ENCODE measurements at regions not wholly inside any gene's neighbourhood (a gene's known extent, or its start where the extent isn't known, plus 50 kb on each side); places are given as distances from the start of the nearest gene placed in this dataset.

GRCh38 chr2:144133936-144134665, 385.8 kb downstream of the ZEB2 start:
- TF ChIP-seq CTCF (IDR thresholded peaks at IDR 0.05; ENCODE audit: insufficient read depth, low read length, poor library complexity, severe bottlenecking), result no peak
- no peaks in the 10 kb centered on the region for H3K27me3 ChIP-seq (ENCODE audit: control insufficient read depth, insufficient read depth, low read length)

GRCh38 chr2:144132357-144132756, 387.6 kb downstream of the ZEB2 start:
- Histone ChIP-seq H3K4me3 (ENCODE audit: low read depth, low read length) (no peak overlapping the region), H3K36me3 (ENCODE audit: control insufficient read depth, insufficient read depth, low read length) (no peaks in the 10 kb centered on the region), H3K27me3 (ENCODE audit: control insufficient read depth, insufficient read depth, low read length) (no peaks in the 10 kb centered on the region)
- TF ChIP-seq CTCF (IDR thresholded peaks at IDR 0.05; ENCODE audit: insufficient read depth, low read length, poor library complexity, severe bottlenecking), result no peak
- DNase-seq (ENCODE audit: low read depth), result no peak

More at GRCh38 chr2:144133936-144134665, 385.8 kb downstream of the ZEB2 start:
- DNase-seq (ENCODE audit: low read depth), result no peak
- Histone ChIP-seq H3K36me3 (ENCODE audit: control insufficient read depth, insufficient read depth, low read length) (no peaks in the 10 kb centered on the region), H3K4me3 (ENCODE audit: low read depth, low read length) (no peak overlapping the region)

GRCh38 chr2:144131042-144131441, 388.9 kb downstream of the ZEB2 start:
- H3K36me3 ChIP-seq (ENCODE audit: control insufficient read depth, insufficient read depth, low read length), result no peaks in the 10 kb centered on the region
- no peak for TF ChIP-seq CTCF (IDR thresholded peaks at IDR 0.05; ENCODE audit: insufficient read depth, low read length, poor library complexity, severe bottlenecking)
- H3K4me3 ChIP-seq (ENCODE audit: low read depth, low read length), result no peak overlapping the region
- no peaks in the 10 kb centered on the region for H3K27me3 ChIP-seq (ENCODE audit: control insufficient read depth, insufficient read depth, low read length)
- DNase-seq (ENCODE audit: low read depth), result no peak

GRCh38 chr2:144130551-144130950, 389.4 kb downstream of the ZEB2 start:
- no peak for DNase-seq (ENCODE audit: low read depth)
- no peaks in the 10 kb centered on the region for H3K27me3 ChIP-seq (ENCODE audit: control insufficient read depth, insufficient read depth, low read length)
- no peaks in the 10 kb centered on the region for H3K36me3 ChIP-seq (ENCODE audit: control insufficient read depth, insufficient read depth, low read length)
- no peak for TF ChIP-seq CTCF (IDR thresholded peaks at IDR 0.05; ENCODE audit: insufficient read depth, low read length, poor library complexity, severe bottlenecking)
- no peak overlapping the region for H3K4me3 ChIP-seq (ENCODE audit: low read depth, low read length)

GRCh38 chr2:144128130-144128746, 391.7 kb downstream of the ZEB2 start:
- no peak overlapping the region for H3K4me3 ChIP-seq (ENCODE audit: low read depth, low read length)
- no peaks in the 10 kb centered on the region for H3K27me3 ChIP-seq (ENCODE audit: control insufficient read depth, insufficient read depth, low read length)
- DNase-seq (ENCODE audit: low read depth), result no peak
- no peak for TF ChIP-seq CTCF (IDR thresholded peaks at IDR 0.05; ENCODE audit: insufficient read depth, low read length, poor library complexity, severe bottlenecking)
- H3K36me3 ChIP-seq (ENCODE audit: control insufficient read depth, insufficient read depth, low read length), result no peaks in the 10 kb centered on the region
